ENCODE measurements at regions not wholly inside any gene's neighbourhood (a gene's known extent, or its start where the extent isn't known, plus 50 kb on each side); places are given as distances from the start of the nearest gene placed in this dataset.

- no peak for DNase-seq
Observed at GRCh38 chr2:121900391-121900790, 144.9 kb downstream of the TSN start.

GRCh38 chr2:121902171-121902591, 146.7 kb downstream of the TSN start:
- DNase-seq = no peak

- DNase-seq = no peak
Observed at GRCh38 chr2:121902616-121903015, 147.2 kb downstream of the TSN start.

GRCh38 chr2:121903037-121903689, 147.7 kb downstream of the TSN start:
- no peak for DNase-seq

- DNase-seq = no peak
Observed at GRCh38 chr2:121904656-121905055, 149.2 kb downstream of the TSN start.

- DNase-seq = no peak
Observed at GRCh38 chr2:121905201-121905600, 149.8 kb downstream of the TSN start.

GRCh38 chr2:121906170-121906569, 150.7 kb downstream of the TSN start:
- no peak for DNase-seq

- no peak for DNase-seq
Observed at GRCh38 chr2:121907928-121908327, 152.5 kb downstream of the TSN start.

GRCh38 chr2:121910139-121910538, 154.7 kb downstream of the TSN start:
- no peak for DNase-seq

- peak; percentile 3 for DNase-seq
Observed at GRCh38 chr2:121911036-121911435, 155.6 kb downstream of the TSN start.

- no peak for DNase-seq
Observed at GRCh38 chr2:121917143-121917542, 161.7 kb downstream of the TSN start.

GRCh38 chr2:121918231-121918630, 162.8 kb downstream of the TSN start:
- DNase-seq = no peak

GRCh38 chr2:121919803-121920202, 164.4 kb downstream of the TSN start:
- no peak for DNase-seq

GRCh38 chr2:121925466-121925865, 170.0 kb downstream of the TSN start:
- no peak for DNase-seq

GRCh38 chr2:121943285-121943684, 187.8 kb downstream of the TSN start:
- DNase-seq = no peak

- no peak for DNase-seq
Observed at GRCh38 chr2:121944072-121944831, 188.8 kb downstream of the TSN start.

GRCh38 chr2:121947674-121948073, 192.2 kb downstream of the TSN start:
- no peak for DNase-seq

GRCh38 chr2:121949271-121949670, 193.8 kb downstream of the TSN start:
- DNase-seq = no peak

- DNase-seq = peak; percentile 16
Observed at GRCh38 chr2:121955426-121955825, 200.0 kb downstream of the TSN start.

GRCh38 chr2:121955872-121956271, 200.4 kb downstream of the TSN start:
- no peak for DNase-seq

GRCh38 chr2:121960251-121960650, 204.8 kb downstream of the TSN start:
- DNase-seq = no peak

GRCh38 chr2:121961761-121962160, 206.3 kb downstream of the TSN start:
- DNase-seq = no peak

- DNase-seq = no peak
Observed at GRCh38 chr2:121965661-121966060, 210.2 kb downstream of the TSN start.

- no peak for DNase-seq
Observed at GRCh38 chr2:121966663-121967062, 211.2 kb downstream of the TSN start.

- DNase-seq = no peak
Observed at GRCh38 chr2:121969166-121969565, 213.7 kb downstream of the TSN start.

Data from NCI-H2227 treated with DMSO at 0.1 percent for 48 hours (cell line).